Prostate gland (tissue), 2 donors: ENCODE measurements at regions not wholly inside any gene's neighbourhood (a gene's known extent, or its start where the extent isn't known, plus 50 kb on each side); places are given as distances from the start of the nearest gene placed in this dataset.

Experiments
- CTCF ChIP-seq, 4 experiments: fragments of 200-600 bp in 2 of 4; fragments of 450-650 bp in 2 of 4; sonication (generic) in 2 of 4; IDR thresholded peaks; 1 replicate in 3 of 4; 2 replicates in 1 of 4; pipeline ENCODE4 v1.5.1; 2016 to 2019; ENCODE audit warnings: antibody characterized with exemption in 4 of 4, mild to moderate bottlenecking in 2 of 4, moderate library complexity in 2 of 4
- POLR2A ChIP-seq: fragments of 450-650 bp; IDR thresholded peaks from one replicate; pipeline ENCODE4 v1.6.1; 2016; ENCODE audit warnings: antibody characterized with exemption, mild to moderate bottlenecking
- POLR2AphosphoS5 ChIP-seq: sonication (generic); formaldehyde crosslinking; IDR thresholded peaks from one replicate; pipeline ENCODE4 v1.6.1; 2017; ENCODE audit warnings: antibody characterized with exemption

GRCh38 chrX:149069899-149070298 is 435.2 kb downstream of the IDS start:
- TF ChIP-seq CTCF (IDR thresholded peaks at IDR 0.05) = no peak
- no peak for TF ChIP-seq POLR2AphosphoS5
- no peak for TF ChIP-seq POLR2A
